ENCODE measurements at regions not wholly inside any gene's neighbourhood (a gene's known extent, or its start where the extent isn't known, plus 50 kb on each side); places are given as distances from the start of the nearest gene placed in this dataset.

DNA sequence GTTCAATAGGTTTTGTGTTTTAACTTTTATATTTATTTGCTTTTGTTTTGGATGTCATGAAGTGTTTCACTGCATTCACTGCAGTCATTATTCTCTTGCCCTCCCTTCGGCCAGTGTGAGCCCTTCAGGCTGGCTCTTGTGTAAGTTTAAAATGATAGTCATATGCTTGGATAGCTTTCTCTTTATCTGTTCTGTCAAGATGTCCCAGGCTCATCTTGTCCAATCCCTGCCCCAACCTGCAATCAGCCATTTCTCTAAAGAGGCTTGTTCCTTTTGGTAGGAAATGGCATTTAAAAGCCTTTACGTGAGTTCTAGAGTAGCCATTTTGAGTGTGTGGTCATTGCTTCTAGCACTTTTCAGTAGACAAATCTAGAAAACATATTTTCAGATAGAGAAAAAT, 238.0 kb upstream of the SLC39A10 start:
- H3K9me2 ChIP-seq (ENCODE audit: insufficient read depth): no peaks in the 10 kb centered on the region
- BruUV-seq (replicated peaks): no TSS peak

More for the DNA sequence above, 238.0 kb upstream of the SLC39A10 start:
- ChIA-PET CTCF (no interaction called here), POLR2A (no interaction called here), RAD21 (ENCODE audit: low non-redundant PET in 1 of 2, low total read pairs in 2 of 2, uncharacterized antibody in 2 of 2, unreplicated experiment in 2 of 2) (no interaction called here)
- TF ChIP-seq YY1 (IDR thresholded peaks at IDR 0.05; ENCODE audit: extremely low read depth, insufficient replicate concordance, low read depth, low read length): no peak
- no peak for TF ChIP-seq SIN3A (IDR thresholded peaks at IDR 0.05; ENCODE audit: low read depth)
- TF ChIP-seq EGR1 (IDR thresholded peaks at IDR 0.05; ENCODE audit: low read depth): no peak
- no peak for TF ChIP-seq ZBTB33 (IDR thresholded peaks at IDR 0.05; ENCODE audit: extremely low read depth, insufficient replicate concordance, low read length)
- TF ChIP-seq RAD21 (IDR thresholded peaks at IDR 0.05; ENCODE audit: low read depth): no peak
- TF ChIP-seq FOSL1 (IDR thresholded peaks at IDR 0.05; ENCODE audit: low read depth): no peak
- TF ChIP-seq CBX3 (IDR thresholded peaks at IDR 0.05; ENCODE audit: low read depth): no peak
- no peak for TF ChIP-seq MAX (IDR thresholded peaks at IDR 0.05)
- TF ChIP-seq SRF (IDR thresholded peaks at IDR 0.05; ENCODE audit: low read depth): no peak
- TF ChIP-seq, protein P1, sequence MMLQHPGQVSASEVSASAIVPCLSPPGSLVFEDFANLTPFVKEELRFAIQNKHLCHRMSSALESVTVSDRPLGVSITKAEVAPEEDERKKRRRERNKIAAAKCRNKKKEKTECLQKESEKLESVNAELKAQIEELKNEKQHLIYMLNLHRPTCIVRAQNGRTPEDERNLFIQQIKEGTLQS (IDR thresholded peaks at IDR 0.05): no peak
- no peak for TF ChIP-seq EZH2 (IDR thresholded peaks at IDR 0.05)
- TF ChIP-seq, protein P2, sequence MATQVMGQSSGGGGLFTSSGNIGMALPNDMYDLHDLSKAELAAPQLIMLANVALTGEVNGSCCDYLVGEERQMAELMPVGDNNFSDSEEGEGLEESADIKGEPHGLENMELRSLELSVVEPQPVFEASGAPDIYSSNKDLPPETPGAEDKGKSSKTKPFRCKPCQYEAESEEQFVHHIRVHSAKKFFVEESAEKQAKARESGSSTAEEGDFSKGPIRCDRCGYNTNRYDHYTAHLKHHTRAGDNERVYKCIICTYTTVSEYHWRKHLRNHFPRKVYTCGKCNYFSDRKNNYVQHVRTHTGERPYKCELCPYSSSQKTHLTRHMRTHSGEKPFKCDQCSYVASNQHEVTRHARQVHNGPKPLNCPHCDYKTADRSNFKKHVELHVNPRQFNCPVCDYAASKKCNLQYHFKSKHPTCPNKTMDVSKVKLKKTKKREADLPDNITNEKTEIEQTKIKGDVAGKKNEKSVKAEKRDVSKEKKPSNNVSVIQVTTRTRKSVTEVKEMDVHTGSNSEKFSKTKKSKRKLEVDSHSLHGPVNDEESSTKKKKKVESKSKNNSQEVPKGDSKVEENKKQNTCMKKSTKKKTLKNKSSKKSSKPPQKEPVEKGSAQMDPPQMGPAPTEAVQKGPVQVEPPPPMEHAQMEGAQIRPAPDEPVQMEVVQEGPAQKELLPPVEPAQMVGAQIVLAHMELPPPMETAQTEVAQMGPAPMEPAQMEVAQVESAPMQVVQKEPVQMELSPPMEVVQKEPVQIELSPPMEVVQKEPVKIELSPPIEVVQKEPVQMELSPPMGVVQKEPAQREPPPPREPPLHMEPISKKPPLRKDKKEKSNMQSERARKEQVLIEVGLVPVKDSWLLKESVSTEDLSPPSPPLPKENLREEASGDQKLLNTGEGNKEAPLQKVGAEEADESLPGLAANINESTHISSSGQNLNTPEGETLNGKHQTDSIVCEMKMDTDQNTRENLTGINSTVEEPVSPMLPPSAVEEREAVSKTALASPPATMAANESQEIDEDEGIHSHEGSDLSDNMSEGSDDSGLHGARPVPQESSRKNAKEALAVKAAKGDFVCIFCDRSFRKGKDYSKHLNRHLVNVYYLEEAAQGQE (IDR thresholded peaks at IDR 0.05; ENCODE audit: low read depth): no peak
- no peak for TF ChIP-seq ELF1 (IDR thresholded peaks at IDR 0.05; ENCODE audit: borderline replicate concordance, low read depth)
- no peak for TF ChIP-seq TCF7L2 (IDR thresholded peaks at IDR 0.05; ENCODE audit: borderline replicate concordance, extremely low read depth, insufficient read depth, insufficient read length)
- TF ChIP-seq POLR2A (IDR thresholded peaks at IDR 0.05; ENCODE audit: borderline replicate concordance, extremely low read depth, insufficient read depth, insufficient read length): no peak
- H2AFZ ChIP-seq (ENCODE audit: low read depth, low read length, poor library complexity, severe bottlenecking): no peak overlapping the region
- intact Hi-C loops (cut with micrococcal nuclease): no loop called here
- H3K4me1 ChIP-seq (ENCODE audit: control insufficient read depth in 1 of 2, insufficient read depth in 2 of 2, low read length in 2 of 2): no peaks in the 10 kb centered on the region
- no peak for DNase-seq (ENCODE audit: low read depth, low spot score)
- H3K27me3 ChIP-seq (ENCODE audit: insufficient read depth, low read length): no peaks in the 10 kb centered on the region
- no peaks in the 10 kb centered on the region for H3K79me2 ChIP-seq (ENCODE audit: insufficient read depth, low read length)
- H3K27ac ChIP-seq (ENCODE audit: low read depth, low read length): no peak overlapping the region
- H3K4me2 ChIP-seq (ENCODE audit: low read length): no peak overlapping the region
- no peak overlapping the region for H3K4me3 ChIP-seq (replicated peaks in 1 of 2; ENCODE audit: low read depth in 1 of 2, low read length in 2 of 2)
- H3K36me3 ChIP-seq (ENCODE audit: control insufficient read depth in 1 of 2, insufficient read depth in 2 of 2, low read length in 2 of 2): no peaks in the 10 kb centered on the region
- no peaks in the 10 kb centered on the region for H4K20me1 ChIP-seq (ENCODE audit: insufficient read depth)
- no peaks in the 10 kb centered on the region for H3K9me3 ChIP-seq (ENCODE audit: control insufficient read depth in 1 of 2, insufficient read depth in 1 of 2, low read depth in 1 of 2, low read length in 2 of 2)
- H3K9ac ChIP-seq (ENCODE audit: low read length): no peak overlapping the region
- no peak for ATAC-seq

Data from HCT116 (cell line).